Astrocyte (in vitro differentiated cells and primary cell): ENCODE measurements at regions not wholly inside any gene's neighbourhood (a gene's known extent, or its start where the extent isn't known, plus 50 kb on each side); places are given as distances from the start of the nearest gene placed in this dataset.

Experiments
- DNase-seq: peaks from one replicate; pipeline ENCODE4 v3.0.0-alpha.2; 2010; ENCODE audit warnings: low read depth
- FAIRE-seq: peaks from 2 replicates; lab custom pipeline; 2011; peaks lifted over from hg19 to GRCh38; lab: Jason Lieb, UNC
- H2AFZ ChIP-seq: 2 replicates; pipeline ENCODE4 v1.6.0; 2012; ENCODE audit warnings: low read depth, low read length, inconsistent platforms
- H3K27ac ChIP-seq: 2 replicates; pipeline ENCODE4 v1.5.1; 2011; ENCODE audit warnings: low read depth, low read length, inconsistent platforms
- H3K27me3 ChIP-seq: 2 replicates; pipeline ENCODE4 v1.6.0; 2011; ENCODE audit warnings: low read length, inconsistent platforms; ENCODE audit not compliant: insufficient read depth
- H3K36me3 ChIP-seq: 2 replicates; pipeline ENCODE4 v1.5.1; 2011; ENCODE audit warnings: low read length, inconsistent platforms; ENCODE audit not compliant: insufficient read depth
- H3K4me1 ChIP-seq: 2 replicates; pipeline ENCODE4 v1.5.1; 2011; ENCODE audit warnings: low read length, inconsistent platforms; ENCODE audit not compliant: insufficient read depth
- H3K4me2 ChIP-seq: 2 replicates; pipeline ENCODE4 v1.6.0; 2012; ENCODE audit warnings: low read length, inconsistent platforms
- H3K4me3 ChIP-seq: 2 replicates; pipeline ENCODE4 v1.5.1; 2011; ENCODE audit warnings: low read depth, mild to moderate bottlenecking, low read length, inconsistent platforms; ENCODE audit not compliant: insufficient read depth
- H3K79me2 ChIP-seq: 2 replicates; pipeline ENCODE4 v1.6.0; 2012; ENCODE audit warnings: mild to moderate bottlenecking, low read length, inconsistent platforms; ENCODE audit not compliant: insufficient read depth
- H3K9ac ChIP-seq: 2 replicates; pipeline ENCODE4 v1.6.0; 2012; ENCODE audit warnings: mild to moderate bottlenecking, low read length, inconsistent platforms
- H3K9me3 ChIP-seq: 2 replicates; pipeline ENCODE4 v1.5.1; 2012; ENCODE audit warnings: low read depth, mild to moderate bottlenecking, low read length, inconsistent platforms; ENCODE audit not compliant: insufficient read depth
- H4K20me1 ChIP-seq: 2 replicates; pipeline ENCODE4 v1.6.0; 2012; ENCODE audit warnings: low read length, inconsistent platforms; ENCODE audit not compliant: insufficient read depth
- H3K27ac Mint-ChIP-seq: one replicate; pipeline ENCODE4 v1.8.0; 2021; ENCODE audit warnings: mild to moderate bottlenecking, mixed read lengths; ENCODE audit not compliant: unreplicated experiment
- H3K27me3 Mint-ChIP-seq: one replicate; pipeline ENCODE4 v1.8.0; 2021; ENCODE audit warnings: low read depth, mixed read lengths; ENCODE audit not compliant: unreplicated experiment
- H3K36me3 Mint-ChIP-seq: one replicate; pipeline ENCODE4 v1.8.0; 2021; ENCODE audit warnings: low read depth, mixed read lengths; ENCODE audit not compliant: unreplicated experiment
- H3K4me1 Mint-ChIP-seq: one replicate; pipeline ENCODE4 v1.8.0; 2021; ENCODE audit warnings: low read depth, mixed read lengths; ENCODE audit not compliant: unreplicated experiment
- H3K4me3 Mint-ChIP-seq: one replicate; pipeline ENCODE4 v1.8.0; 2021; ENCODE audit warnings: mild to moderate bottlenecking, moderate library complexity, mixed read lengths; ENCODE audit not compliant: unreplicated experiment
- H3K9me3 Mint-ChIP-seq: one replicate; pipeline ENCODE4 v1.8.0; 2021; ENCODE audit warnings: mild to moderate bottlenecking, mixed read lengths; ENCODE audit not compliant: unreplicated experiment
- CTCF ChIP-seq: IDR thresholded peaks from 2 replicates; pipeline ENCODE4 v1.5.1; 2011; ENCODE audit warnings: low read depth, mild to moderate bottlenecking, inconsistent platforms, low read length, moderate library complexity; ENCODE audit not compliant: insufficient read depth
- EZH2 ChIP-seq: IDR thresholded peaks from 2 replicates; pipeline ENCODE4 v1.6.1; 2012; ENCODE audit warnings: mild to moderate bottlenecking, low read length, inconsistent platforms; ENCODE audit not compliant: insufficient read depth

GRCh38 chr11:33412241-33412640 lies 155.1 kb downstream of the HIPK3 start:
- H3K27me3 Mint-ChIP-seq, result no peaks in the 10 kb centered on the region
- DNase-seq (peak; percentile 18), FAIRE-seq (no peak)
- peaks cover 40% of the 10 kb centered on the region for H4K20me1 ChIP-seq
- H3K27ac Mint-ChIP-seq, result no peak overlapping the region
- H3K36me3 ChIP-seq, result no peaks in the 10 kb centered on the region
- H3K27ac ChIP-seq, result no peak overlapping the region
- H3K4me3 ChIP-seq, result no peak overlapping the region
- H3K36me3 Mint-ChIP-seq, result no peaks in the 10 kb centered on the region
- peaks cover 3% of the 10 kb centered on the region for H3K9me3 Mint-ChIP-seq
- no peak overlapping the region for H3K4me3 Mint-ChIP-seq
- H3K9ac ChIP-seq, result no peak overlapping the region
- H2AFZ ChIP-seq, result no peak overlapping the region
- H3K79me2 ChIP-seq, result peaks cover 95% of the 10 kb centered on the region
- peaks cover 15% of the 10 kb centered on the region for H3K4me1 Mint-ChIP-seq
- no peaks in the 10 kb centered on the region for H3K9me3 ChIP-seq
- H3K4me2 ChIP-seq, result peak overlapping the region; percentile 12
- H3K27me3 ChIP-seq, result no peaks in the 10 kb centered on the region
- H3K4me1 ChIP-seq, result no peaks in the 10 kb centered on the region
- no peak for TF ChIP-seq EZH2
- TF ChIP-seq CTCF, result no peak

- peaks cover 3% of the 10 kb centered on the region for H3K9me3 Mint-ChIP-seq
- H3K27me3 Mint-ChIP-seq, result no peaks in the 10 kb centered on the region
- H2AFZ ChIP-seq, result no peak overlapping the region
- DNase-seq (no peak), FAIRE-seq (no peak)
- H3K4me1 ChIP-seq, result no peaks in the 10 kb centered on the region
- H3K79me2 ChIP-seq, result peaks cover 92% of the 10 kb centered on the region
- no peaks in the 10 kb centered on the region for H3K27me3 ChIP-seq
- H3K36me3 Mint-ChIP-seq, result no peaks in the 10 kb centered on the region
- H3K9me3 ChIP-seq, result no peaks in the 10 kb centered on the region
- H3K36me3 ChIP-seq, result no peaks in the 10 kb centered on the region
- H3K9ac ChIP-seq, result no peak overlapping the region
- no peak overlapping the region for H3K27ac Mint-ChIP-seq
- peaks cover 40% of the 10 kb centered on the region for H4K20me1 ChIP-seq
- no peak overlapping the region for H3K4me3 ChIP-seq
- H3K4me3 Mint-ChIP-seq, result no peak overlapping the region
- TF ChIP-seq CTCF, result no peak
- TF ChIP-seq EZH2, result no peak
- H3K4me1 Mint-ChIP-seq, result peaks cover 15% of the 10 kb centered on the region
- H3K27ac ChIP-seq, result no peak overlapping the region
- H3K4me2 ChIP-seq, result no peak overlapping the region
These were observed 154.6 kb downstream of the HIPK3 start for GRCh38 chr11:33411751-33412150.

GRCh38 chr11:33410086-33410765 lies 153.0 kb downstream of the HIPK3 start:
- DNase-seq, result no peak
- no peak overlapping the region for H2AFZ ChIP-seq
- no peaks in the 10 kb centered on the region for H3K27me3 ChIP-seq
- no peak overlapping the region for H3K4me2 ChIP-seq
- Mint-ChIP-seq H3K4me1 (peaks cover 15% of the 10 kb centered on the region), H3K27me3 (no peaks in the 10 kb centered on the region), H3K36me3 (no peaks in the 10 kb centered on the region), H3K4me3 (no peak overlapping the region), H3K9me3 (peaks cover 3% of the 10 kb centered on the region), H3K27ac (no peak overlapping the region)
- no peaks in the 10 kb centered on the region for H3K4me1 ChIP-seq
- peaks cover 92% of the 10 kb centered on the region for H3K79me2 ChIP-seq
- TF ChIP-seq CTCF (no peak), EZH2 (no peak)
- H3K9ac ChIP-seq, result no peak overlapping the region
- FAIRE-seq, result no peak
- H3K36me3 ChIP-seq, result no peaks in the 10 kb centered on the region
- no peaks in the 10 kb centered on the region for H3K9me3 ChIP-seq
- peaks cover 45% of the 10 kb centered on the region for H4K20me1 ChIP-seq
- no peak overlapping the region for H3K27ac ChIP-seq
- no peak overlapping the region for H3K4me3 ChIP-seq
